Neural cell (in vitro differentiated cells): ENCODE measurements at regions not wholly inside any gene's neighbourhood (a gene's known extent, or its start where the extent isn't known, plus 50 kb on each side); places are given as distances from the start of the nearest gene placed in this dataset.

Source experiments
- H2AFZ ChIP-seq: fragments of 200-600, 300-800 bp; sonication (generic), shearing (Covaris generic); 2 replicates; pipeline ENCODE4 v1.6.0; 2014; ENCODE audit warnings: low read depth, mild to moderate bottlenecking, antibody characterized with exemption, low read length, moderate library complexity
- H3F3A ChIP-seq: fragments of 200-600 bp; shearing (Covaris generic); 2 replicates; pipeline ENCODE4 v1.6.1; 2016; ENCODE audit warnings: mild to moderate bottlenecking, moderate library complexity, mixed read lengths, antibody characterized with exemption, low read length; ENCODE audit not compliant: insufficient read depth, poor library complexity, severe bottlenecking
- H3K27ac ChIP-seq: fragments of 200-600, 300-800 bp; sonication (generic), shearing (Covaris generic); 2 replicates; pipeline ENCODE4 v1.5.1; 2014; ENCODE audit warnings: mild to moderate bottlenecking, low read length, moderate library complexity
- H3K27me3 ChIP-seq: fragments of 300-800, 200-600 bp; sonication (generic), shearing (Covaris generic); 2 replicates; pipeline ENCODE4 v1.6.0; 2014; ENCODE audit warnings: mild to moderate bottlenecking, low read depth, low read length, moderate library complexity; ENCODE audit not compliant: insufficient read depth
- H3K36me3 ChIP-seq: fragments of 300-800, 200-600 bp; sonication (generic), shearing (Covaris generic); 2 replicates; pipeline ENCODE4 v1.5.1; 2014; ENCODE audit warnings: mild to moderate bottlenecking, antibody characterized with exemption, low read length, moderate library complexity; ENCODE audit not compliant: insufficient read depth
- H3K4me2 ChIP-seq: fragments of 300-800, 200-600 bp; sonication (generic), shearing (Covaris generic); 2 replicates; pipeline ENCODE4 v1.6.0; 2014; ENCODE audit warnings: mild to moderate bottlenecking, low read length
- H3K4me3 ChIP-seq: fragments of 300-800, 200-600 bp; sonication (generic), shearing (Covaris generic); 2 replicates; pipeline ENCODE4 v1.5.1; 2014; ENCODE audit warnings: mild to moderate bottlenecking, low read length, moderate library complexity
- H3K79me2 ChIP-seq: fragments of 200-600 bp; shearing (Covaris generic); replicated peaks from 2 replicates; pipeline ENCODE4 v1.6.0; 2014; ENCODE audit warnings: mild to moderate bottlenecking, low read length, moderate library complexity; ENCODE audit not compliant: insufficient read depth
- H3K9ac ChIP-seq: fragments of 300-800, 200-600 bp; sonication (generic), shearing (Covaris generic); 2 replicates; pipeline ENCODE4 v1.6.1; 2016; ENCODE audit warnings: mild to moderate bottlenecking, low read length, mixed read lengths
- H3K9me2 ChIP-seq: fragments of 200-600 bp; shearing (Covaris generic); 2 replicates; pipeline ENCODE4 v1.6.1; 2016; ENCODE audit warnings: mild to moderate bottlenecking, low read length, mixed read lengths; ENCODE audit not compliant: insufficient read depth
- H3K9me3 ChIP-seq: fragments of 200-600, 300-800 bp; sonication (generic), shearing (Covaris generic); 2 replicates; pipeline ENCODE4 v1.6.1; 2016; ENCODE audit warnings: mild to moderate bottlenecking, mixed run types, low read length, moderate library complexity, mixed read lengths
- H4K20me1 ChIP-seq: fragments of 200-600 bp; shearing (Covaris generic); 2 replicates; pipeline ENCODE4 v1.6.1; 2016; ENCODE audit warnings: mild to moderate bottlenecking, mixed run types; ENCODE audit not compliant: insufficient read depth
- EP300 ChIP-seq: fragments of 450-650 bp; conservative IDR thresholded peaks from 2 replicates; pipeline ENCODE4 v1.6.1; 2014; ENCODE audit warnings: antibody characterized with exemption, mild to moderate bottlenecking, moderate library complexity; ENCODE audit not compliant: poor library complexity, severe bottlenecking
- EZH2 ChIP-seq: fragments of 200-600, 300-800 bp; shearing (Covaris generic), sonication (generic); IDR thresholded peaks from 2 replicates; pipeline ENCODE4 v1.6.1; 2014; ENCODE audit warnings: antibody characterized with exemption, low read length, borderline replicate concordance, mild to moderate bottlenecking; ENCODE audit not compliant: insufficient read depth, poor library complexity, severe bottlenecking
- MXI1 ChIP-seq: fragments of 450-650 bp; conservative IDR thresholded peaks from 2 replicates; pipeline ENCODE4 v1.6.1; 2014; ENCODE audit warnings: antibody characterized with exemption, mild to moderate bottlenecking; ENCODE audit not compliant: poor library complexity, severe bottlenecking
- POLR2AphosphoS5 ChIP-seq: IDR thresholded peaks from 2 replicates; pipeline ENCODE4 v1.6.1; 2012
- RAD21 ChIP-seq: fragments of 450-650 bp; conservative IDR thresholded peaks from 2 replicates; pipeline ENCODE4 v1.6.1; 2014; ENCODE audit warnings: antibody characterized with exemption, mild to moderate bottlenecking, moderate library complexity
- SMC3 ChIP-seq: fragments of 450-650 bp; conservative IDR thresholded peaks from 2 replicates; pipeline ENCODE4 v1.6.1; 2014; ENCODE audit warnings: antibody characterized with exemption, mild to moderate bottlenecking, moderate library complexity; ENCODE audit not compliant: poor library complexity
- TAF1 ChIP-seq: IDR thresholded peaks from 2 replicates; pipeline ENCODE4 v1.6.1; 2012; ENCODE audit warnings: low read depth
- TF ChIP-seq, protein P1 (sequence below): fragments of 450-650 bp; IDR thresholded peaks from 2 replicates; pipeline ENCODE4 v1.5.1; 2014; ENCODE audit warnings: antibody characterized with exemption, mild to moderate bottlenecking, moderate library complexity; ENCODE audit not compliant: poor library complexity, severe bottlenecking
- TF ChIP-seq, protein P2 (sequence below): IDR thresholded peaks from 2 replicates; pipeline ENCODE4 v1.6.1; 2012; ENCODE audit warnings: borderline replicate concordance

DNA sequence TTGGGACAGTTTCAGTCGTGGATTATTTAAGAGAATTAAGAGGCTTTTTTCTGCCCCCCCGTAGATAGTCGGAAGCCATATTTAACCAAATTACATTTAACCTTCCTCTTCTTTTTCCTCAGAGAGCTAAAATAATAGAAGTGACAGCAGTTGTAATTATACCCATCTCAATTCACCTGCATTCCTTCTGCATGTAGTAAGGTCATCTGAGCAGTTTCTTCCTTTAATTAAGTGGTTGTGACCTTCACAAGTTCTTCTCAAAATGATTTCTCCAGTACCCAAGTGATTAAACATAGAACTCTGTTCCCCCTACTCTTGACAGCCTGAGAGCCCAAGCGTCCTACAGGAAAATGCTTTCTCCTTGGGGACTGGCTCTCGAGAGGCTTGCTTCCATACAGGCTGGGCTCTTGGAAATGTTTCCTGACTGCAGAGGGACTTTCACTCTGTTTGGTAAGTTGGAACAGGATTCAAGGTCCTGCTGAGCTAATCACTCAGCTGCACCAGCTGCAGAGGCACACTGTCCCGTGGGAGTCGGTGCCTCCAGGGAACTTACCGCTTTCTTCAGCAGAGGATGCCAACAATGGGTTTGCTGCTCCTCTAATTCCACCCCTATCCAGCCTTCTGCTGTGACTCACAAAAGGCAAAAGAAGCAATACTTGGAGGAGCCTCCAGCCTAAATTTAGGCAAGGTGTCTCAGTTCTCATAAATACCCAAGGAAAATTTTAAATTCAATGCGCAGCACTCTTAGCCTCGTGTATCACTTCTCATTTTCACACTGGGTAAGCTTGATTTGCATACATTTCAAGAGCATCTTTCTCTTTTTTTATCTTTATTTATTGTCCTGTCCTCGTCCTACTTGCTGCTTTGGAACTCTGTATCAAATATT lies 414.9 kb downstream of the KIF16B start:
- Histone ChIP-seq H3K9me3 (peaks cover 11% of the 10 kb centered on the region), H2AFZ (no peak overlapping the region), H3K9me2 (no peaks in the 10 kb centered on the region), H3K36me3 (no peaks in the 10 kb centered on the region), H3K4me2 (no peak overlapping the region), H3K4me3 (no peak overlapping the region), H3K27me3 (no peaks in the 10 kb centered on the region), H4K20me1 (no peaks in the 10 kb centered on the region), H3K27ac (no peak overlapping the region), H3K9ac (no peak overlapping the region), H3F3A (no peaks in the 10 kb centered on the region), H3K79me2 (no peaks in the 10 kb centered on the region)
- TF ChIP-seq RAD21, result no peak
- TF ChIP-seq EZH2, result no peak
- TF ChIP-seq EP300, result no peak
- TF ChIP-seq POLR2AphosphoS5, result no peak

DNA sequence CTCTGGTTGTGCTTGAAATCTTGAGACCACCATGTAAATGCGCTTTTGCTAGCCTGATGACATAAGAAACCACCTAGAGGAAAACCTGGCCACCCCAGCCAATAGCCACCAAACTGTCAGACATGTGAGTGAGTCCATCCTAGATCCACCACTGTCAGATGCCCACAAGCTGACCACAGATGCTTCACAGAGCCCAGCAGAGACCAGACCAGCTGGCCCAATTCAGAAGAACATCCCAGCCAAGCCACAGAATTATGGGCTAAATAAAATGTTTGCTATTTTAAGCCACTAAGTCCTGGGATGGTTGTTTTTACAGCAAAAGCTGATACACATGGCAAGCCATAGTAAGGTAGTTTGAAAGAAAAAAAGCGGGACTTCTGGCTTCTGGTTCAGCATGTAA lies 425.3 kb downstream of the KIF16B start:
- TF ChIP-seq EZH2 (no peak), SMC3 (no peak), RAD21 (no peak), TAF1 (no peak), MXI1 (no peak), POLR2AphosphoS5 (no peak), EP300 (no peak)
- TF ChIP-seq, protein P1, sequence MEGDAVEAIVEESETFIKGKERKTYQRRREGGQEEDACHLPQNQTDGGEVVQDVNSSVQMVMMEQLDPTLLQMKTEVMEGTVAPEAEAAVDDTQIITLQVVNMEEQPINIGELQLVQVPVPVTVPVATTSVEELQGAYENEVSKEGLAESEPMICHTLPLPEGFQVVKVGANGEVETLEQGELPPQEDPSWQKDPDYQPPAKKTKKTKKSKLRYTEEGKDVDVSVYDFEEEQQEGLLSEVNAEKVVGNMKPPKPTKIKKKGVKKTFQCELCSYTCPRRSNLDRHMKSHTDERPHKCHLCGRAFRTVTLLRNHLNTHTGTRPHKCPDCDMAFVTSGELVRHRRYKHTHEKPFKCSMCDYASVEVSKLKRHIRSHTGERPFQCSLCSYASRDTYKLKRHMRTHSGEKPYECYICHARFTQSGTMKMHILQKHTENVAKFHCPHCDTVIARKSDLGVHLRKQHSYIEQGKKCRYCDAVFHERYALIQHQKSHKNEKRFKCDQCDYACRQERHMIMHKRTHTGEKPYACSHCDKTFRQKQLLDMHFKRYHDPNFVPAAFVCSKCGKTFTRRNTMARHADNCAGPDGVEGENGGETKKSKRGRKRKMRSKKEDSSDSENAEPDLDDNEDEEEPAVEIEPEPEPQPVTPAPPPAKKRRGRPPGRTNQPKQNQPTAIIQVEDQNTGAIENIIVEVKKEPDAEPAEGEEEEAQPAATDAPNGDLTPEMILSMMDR, result no peak
- TF ChIP-seq, protein P2, sequence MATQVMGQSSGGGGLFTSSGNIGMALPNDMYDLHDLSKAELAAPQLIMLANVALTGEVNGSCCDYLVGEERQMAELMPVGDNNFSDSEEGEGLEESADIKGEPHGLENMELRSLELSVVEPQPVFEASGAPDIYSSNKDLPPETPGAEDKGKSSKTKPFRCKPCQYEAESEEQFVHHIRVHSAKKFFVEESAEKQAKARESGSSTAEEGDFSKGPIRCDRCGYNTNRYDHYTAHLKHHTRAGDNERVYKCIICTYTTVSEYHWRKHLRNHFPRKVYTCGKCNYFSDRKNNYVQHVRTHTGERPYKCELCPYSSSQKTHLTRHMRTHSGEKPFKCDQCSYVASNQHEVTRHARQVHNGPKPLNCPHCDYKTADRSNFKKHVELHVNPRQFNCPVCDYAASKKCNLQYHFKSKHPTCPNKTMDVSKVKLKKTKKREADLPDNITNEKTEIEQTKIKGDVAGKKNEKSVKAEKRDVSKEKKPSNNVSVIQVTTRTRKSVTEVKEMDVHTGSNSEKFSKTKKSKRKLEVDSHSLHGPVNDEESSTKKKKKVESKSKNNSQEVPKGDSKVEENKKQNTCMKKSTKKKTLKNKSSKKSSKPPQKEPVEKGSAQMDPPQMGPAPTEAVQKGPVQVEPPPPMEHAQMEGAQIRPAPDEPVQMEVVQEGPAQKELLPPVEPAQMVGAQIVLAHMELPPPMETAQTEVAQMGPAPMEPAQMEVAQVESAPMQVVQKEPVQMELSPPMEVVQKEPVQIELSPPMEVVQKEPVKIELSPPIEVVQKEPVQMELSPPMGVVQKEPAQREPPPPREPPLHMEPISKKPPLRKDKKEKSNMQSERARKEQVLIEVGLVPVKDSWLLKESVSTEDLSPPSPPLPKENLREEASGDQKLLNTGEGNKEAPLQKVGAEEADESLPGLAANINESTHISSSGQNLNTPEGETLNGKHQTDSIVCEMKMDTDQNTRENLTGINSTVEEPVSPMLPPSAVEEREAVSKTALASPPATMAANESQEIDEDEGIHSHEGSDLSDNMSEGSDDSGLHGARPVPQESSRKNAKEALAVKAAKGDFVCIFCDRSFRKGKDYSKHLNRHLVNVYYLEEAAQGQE, result no peak
- H3K27ac ChIP-seq, result no peak overlapping the region
- no peaks in the 10 kb centered on the region for H3K9me2 ChIP-seq
- H3K4me2 ChIP-seq, result no peak overlapping the region
- no peaks in the 10 kb centered on the region for H3K79me2 ChIP-seq
- H3K9ac ChIP-seq, result no peak overlapping the region
- H3K4me3 ChIP-seq, result no peak overlapping the region
- H3F3A ChIP-seq, result no peaks in the 10 kb centered on the region
- H3K27me3 ChIP-seq, result no peaks in the 10 kb centered on the region
- no peaks in the 10 kb centered on the region for H4K20me1 ChIP-seq
- H3K9me3 ChIP-seq, result no peaks in the 10 kb centered on the region
- H2AFZ ChIP-seq, result no peak overlapping the region
- H3K36me3 ChIP-seq, result no peaks in the 10 kb centered on the region
